ENCODE measurements at regions not wholly inside any gene's neighbourhood (a gene's known extent, or its start where the extent isn't known, plus 50 kb on each side); places are given as distances from the start of the nearest gene placed in this dataset.

- DNase-seq: no peak
Observed at GRCh38 chr11:33646629-33647028, 54.0 kb downstream of the C11orf91 start.

GRCh38 chr11:33646168-33646567 is 54.5 kb downstream of the C11orf91 start:
- no peak for DNase-seq

DNA sequence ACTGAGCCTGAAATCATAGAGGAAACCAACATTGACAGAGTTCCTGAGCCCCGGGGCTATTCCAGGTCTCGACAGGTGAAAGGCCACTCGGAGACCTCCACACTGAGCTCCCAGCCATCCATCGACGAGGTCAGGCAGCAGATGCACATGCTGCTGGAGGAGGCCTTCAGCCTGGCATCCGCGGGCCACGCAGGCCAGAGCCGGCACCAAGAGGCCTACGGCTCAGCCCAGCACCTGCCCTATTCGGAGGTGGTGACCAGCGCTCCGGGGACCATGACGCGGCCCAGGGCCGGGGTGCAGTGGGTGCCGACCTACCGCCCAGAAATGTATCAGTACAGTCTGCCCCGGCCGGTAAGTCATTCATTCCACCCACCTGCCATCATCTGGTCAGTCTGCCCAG is 54.9 kb downstream of the C11orf91 start:
- no peak for DNase-seq

GRCh38 chr11:33643167-33643824 is 57.3 kb downstream of the C11orf91 start:
- no peak for DNase-seq

DNA sequence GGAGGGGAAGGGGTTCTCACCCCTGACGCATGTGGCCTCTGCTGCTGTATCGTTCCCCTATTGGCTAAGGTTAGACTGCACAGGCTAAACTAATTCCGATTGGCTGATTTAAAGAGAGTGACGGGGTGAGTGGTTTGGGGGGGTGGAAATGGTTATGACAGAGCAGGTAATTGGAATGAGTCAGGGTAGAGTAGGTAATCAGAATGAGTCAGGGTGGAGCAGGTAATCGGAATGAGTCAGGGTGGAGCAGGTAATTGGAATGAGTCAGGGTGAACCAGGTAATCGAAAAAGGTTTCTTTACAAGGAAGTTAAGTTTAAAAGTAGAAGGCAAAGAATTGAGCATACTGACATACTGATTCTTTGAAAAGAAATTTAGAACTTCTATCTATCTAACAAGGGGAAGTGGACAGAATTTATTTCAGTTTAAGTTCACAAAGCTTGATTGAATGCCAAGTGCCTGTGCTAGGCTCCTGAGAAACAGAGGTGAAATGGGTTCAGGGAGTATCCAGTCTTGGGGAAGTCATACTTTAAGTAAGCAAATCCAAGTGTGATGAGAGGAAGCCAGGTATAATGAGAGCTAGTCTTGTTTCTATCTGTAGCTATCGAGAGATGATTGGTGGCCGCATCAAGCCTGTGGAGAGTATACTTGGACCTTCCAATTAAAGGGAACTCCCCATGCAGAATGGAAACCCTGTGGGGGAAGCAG is 58.0 kb downstream of the C11orf91 start:
- DNase-seq: no peak

DNA sequence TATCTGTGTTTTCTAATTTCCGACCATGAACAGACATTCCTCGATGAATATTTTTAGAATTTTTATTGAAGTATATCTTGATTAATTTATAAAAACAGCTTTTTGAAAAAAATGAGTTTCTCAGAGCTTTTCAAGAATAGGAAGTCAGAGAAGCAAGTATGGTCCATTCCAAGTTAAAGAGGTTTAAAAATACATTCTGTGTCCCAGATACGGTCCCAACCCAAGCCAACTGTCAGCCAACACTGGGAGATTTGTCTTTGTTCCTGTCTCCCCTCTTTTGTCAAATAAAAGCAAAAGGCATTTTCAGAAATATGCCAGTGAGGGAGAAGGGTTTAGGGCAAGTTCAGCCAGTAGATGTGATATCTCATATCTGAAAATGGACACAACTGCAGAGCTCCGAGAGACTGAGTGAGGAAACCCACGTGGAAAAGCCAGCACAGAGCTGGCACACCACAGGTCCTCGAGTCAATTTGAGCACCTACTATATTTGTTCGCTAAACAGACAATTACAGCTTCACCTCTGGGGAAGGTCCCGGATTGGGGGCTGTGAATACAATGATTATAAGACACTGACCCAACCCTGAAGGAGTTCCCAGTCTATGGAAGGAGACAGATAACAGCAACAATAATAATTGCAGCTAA is 59.8 kb downstream of the C11orf91 start:
- DNase-seq: no peak

DNA sequence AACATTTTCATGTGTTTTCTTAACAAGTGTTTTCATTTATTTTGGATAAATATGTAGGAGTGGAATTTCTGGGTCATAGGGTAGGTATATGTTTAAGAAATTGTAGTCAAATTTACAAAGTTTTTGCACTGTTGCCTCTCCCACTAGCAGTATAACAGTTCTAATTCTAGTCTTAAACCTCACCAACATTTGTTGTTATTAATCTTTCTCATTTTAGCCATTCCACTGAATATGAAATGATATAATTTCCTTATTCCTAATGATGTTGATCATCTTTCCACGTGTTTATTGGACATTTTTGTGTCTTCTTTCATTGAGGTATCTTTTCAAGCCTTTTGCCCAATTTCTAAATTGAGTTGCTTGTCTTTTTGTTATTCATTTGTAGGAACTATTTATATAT is 62.0 kb downstream of the C11orf91 start:
- no peak for DNase-seq

- no peak for DNase-seq
Observed at GRCh38 chr11:33636104-33636503, 64.5 kb downstream of the C11orf91 start.

DNA sequence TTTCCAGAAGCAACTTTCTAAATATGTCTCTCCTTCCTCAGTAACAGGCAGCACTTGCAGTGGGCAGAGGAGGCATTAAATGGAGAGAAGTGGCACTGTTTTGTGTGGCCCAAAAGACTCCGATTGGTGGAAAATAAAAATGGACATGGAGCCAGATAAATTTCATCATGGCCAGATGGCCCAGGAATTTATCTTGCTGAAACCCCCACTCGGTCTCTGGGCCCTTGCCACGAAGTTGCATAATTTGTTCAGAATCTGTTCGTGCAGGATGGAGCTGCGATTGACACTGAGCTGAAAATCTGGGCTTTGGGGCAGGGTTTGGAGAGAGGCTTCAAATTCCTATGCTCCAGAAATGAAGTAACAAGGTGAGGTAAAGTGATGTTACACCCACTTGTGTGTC is 65.5 kb downstream of the C11orf91 start:
- DNase-seq: no peak

- DNase-seq: no peak
Observed at GRCh38 chr11:33634291-33634834, 66.3 kb downstream of the C11orf91 start.

- no peak for DNase-seq
Observed at GRCh38 chr11:33633251-33634003, 67.2 kb downstream of the C11orf91 start.

GRCh38 chr11:33631749-33632091 is 68.9 kb downstream of the C11orf91 start:
- no peak for DNase-seq

DNA sequence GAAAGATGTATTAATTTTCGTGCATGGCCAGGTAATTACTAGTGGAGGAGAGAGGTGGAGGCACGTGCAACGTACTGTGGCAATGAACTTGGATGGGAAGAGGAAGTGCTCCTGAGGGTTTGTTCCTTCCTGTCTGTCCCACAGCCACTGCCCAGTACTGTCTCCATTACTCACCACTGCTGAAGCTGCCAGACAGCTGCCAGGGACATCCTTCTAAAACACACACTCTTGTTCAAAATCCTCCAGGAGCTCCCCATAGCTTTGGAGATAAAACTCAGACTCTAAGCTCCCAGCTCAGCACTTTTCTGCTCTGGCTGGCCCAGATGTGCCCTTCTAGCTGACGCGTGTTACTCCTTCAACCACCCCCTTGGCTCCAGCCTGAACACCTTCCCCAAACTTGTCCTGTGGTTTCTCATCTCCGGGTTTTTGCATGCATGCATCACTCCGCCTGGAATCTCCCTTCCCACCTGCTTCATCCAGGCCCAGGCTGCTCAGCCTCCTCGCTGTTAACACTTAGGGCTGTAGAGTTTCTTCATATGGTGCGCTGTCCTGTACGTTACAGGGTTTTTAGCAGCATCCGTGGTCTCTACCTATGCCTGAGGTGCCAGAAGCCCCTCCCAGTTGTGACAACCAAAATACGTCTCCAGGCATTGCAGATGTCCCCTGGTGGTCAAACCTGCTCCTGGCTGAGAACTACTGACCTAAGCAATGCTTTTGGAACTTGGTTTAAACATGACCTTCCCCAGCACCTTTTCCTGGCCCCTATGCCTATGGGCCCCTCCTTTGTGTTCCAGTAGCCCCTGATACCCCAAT is 69.5 kb downstream of the C11orf91 start:
- DNase-seq: no peak

- no peak for DNase-seq
Observed at GRCh38 chr11:33624083-33624482, 76.5 kb downstream of the C11orf91 start.

DNA sequence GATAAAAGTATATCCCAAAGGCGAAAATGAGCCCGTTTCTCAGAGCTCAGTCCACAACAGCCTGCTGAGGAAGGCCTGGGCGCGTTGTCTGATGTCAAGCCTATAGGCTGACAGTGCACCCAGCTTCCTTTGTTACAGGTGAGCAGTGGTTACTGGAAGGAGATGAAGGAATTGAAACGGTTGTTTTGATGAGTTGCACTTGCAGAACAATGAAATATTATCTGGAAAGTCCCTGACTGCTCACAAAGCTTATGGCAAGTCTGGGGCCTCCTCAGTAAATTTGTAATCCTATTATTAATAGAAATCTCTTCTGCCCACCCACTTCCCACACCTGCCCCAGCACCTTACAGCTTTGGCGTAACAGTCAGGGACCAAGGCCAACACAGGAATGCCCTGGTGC is 77.8 kb downstream of the C11orf91 start:
- DNase-seq: no peak

DNA sequence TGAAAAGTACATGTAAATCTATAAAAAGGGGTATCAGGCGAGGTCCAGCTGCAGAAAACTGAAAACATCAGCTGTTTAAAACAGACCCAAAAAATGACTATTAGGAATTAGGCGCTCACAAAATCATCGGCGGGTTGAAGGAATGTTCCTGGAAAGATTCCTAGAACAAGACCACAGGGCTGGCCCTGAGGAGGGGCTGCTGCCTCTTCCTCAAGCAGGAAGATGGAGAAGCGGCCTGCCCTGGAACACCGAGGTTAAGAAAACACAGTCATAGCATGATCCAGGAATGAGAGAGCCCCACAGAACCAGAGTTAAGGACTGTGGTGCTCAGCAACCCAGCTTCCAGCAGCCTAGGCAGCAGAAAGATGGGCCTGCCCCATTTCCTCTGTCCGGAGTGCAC is 78.4 kb downstream of the C11orf91 start:
- no peak for DNase-seq

GRCh38 chr11:33620423-33621171 is 80.0 kb downstream of the C11orf91 start:
- DNase-seq: no peak

GRCh38 chr11:33618956-33619355 is 81.7 kb downstream of the C11orf91 start:
- DNase-seq: no peak

DNA sequence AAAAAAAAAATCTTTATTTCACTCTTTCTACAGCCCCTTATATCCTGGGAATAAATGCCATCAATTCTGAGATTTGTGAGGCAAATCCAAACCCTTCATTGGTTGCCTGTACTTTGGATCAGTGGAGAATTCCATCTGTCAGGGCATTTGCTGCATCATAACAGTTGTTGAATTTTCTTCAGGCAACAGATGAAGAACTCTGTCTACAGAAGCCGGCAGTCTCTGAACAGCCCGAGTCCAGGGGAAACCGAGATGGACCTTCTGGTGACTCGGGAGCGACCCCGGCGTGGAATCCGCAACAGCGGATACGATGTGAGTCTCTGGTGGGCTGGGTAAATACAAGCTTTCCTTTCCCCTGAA is 82.3 kb downstream of the C11orf91 start:
- no peak for DNase-seq

- no peak for DNase-seq
Observed at GRCh38 chr11:33617672-33618350, 82.8 kb downstream of the C11orf91 start.

- no peak for DNase-seq
Observed at GRCh38 chr11:33616552-33616951, 84.1 kb downstream of the C11orf91 start.

Measured in activated effector memory CD4-positive, alpha-beta T cell treated with anti-CD3 and anti-CD28 coated beads, Interleukin-2, amount 50 U/mL, for 16 hours (primary cell).